Hepatocyte (in vitro differentiated cells): ENCODE measurements at regions not wholly inside any gene's neighbourhood (a gene's known extent, or its start where the extent isn't known, plus 50 kb on each side); places are given as distances from the start of the nearest gene placed in this dataset.

ENCODE experiments used
- DNase-seq: peaks from one replicate; pipeline ENCODE4 v3.0.0-alpha.2; 2016; ENCODE audit warnings: low spot score
- H2AFZ ChIP-seq: fragments of 200-600 bp; sonication (generic); 2 replicates; pipeline ENCODE4 v1.6.0; 2016; ENCODE audit warnings: antibody characterized with exemption, mild to moderate bottlenecking
- H3K27ac ChIP-seq: fragments of 200-600 bp; sonication (generic); 2 replicates; pipeline ENCODE4 v1.5.1; 2016; ENCODE audit warnings: mild to moderate bottlenecking
- H3K27me3 ChIP-seq: fragments of 200-600 bp; sonication (generic); 2 replicates; pipeline ENCODE4 v1.6.1; 2016
- H3K36me3 ChIP-seq: fragments of 200-600 bp; sonication (generic); replicated peaks from 2 replicates; pipeline ENCODE4 v1.5.1; 2016; ENCODE audit warnings: low read depth; ENCODE audit not compliant: insufficient read depth
- H3K4me1 ChIP-seq: fragments of 200-600 bp; sonication (generic); 2 replicates; pipeline ENCODE4 v1.5.1; 2016; ENCODE audit warnings: mild to moderate bottlenecking, moderate library complexity; ENCODE audit not compliant: insufficient read depth
- H3K4me2 ChIP-seq: fragments of 200-600 bp; sonication (generic); 2 replicates; pipeline ENCODE4 v1.6.0; 2016
- H3K4me3 ChIP-seq: fragments of 200-600 bp; sonication (generic); 2 replicates; pipeline ENCODE4 v1.5.1; 2016; ENCODE audit warnings: mild to moderate bottlenecking
- H3K79me2 ChIP-seq: fragments of 200-600 bp; sonication (generic); 2 replicates; pipeline ENCODE4 v1.6.0; 2017; ENCODE audit warnings: mild to moderate bottlenecking
- H3K9me2 ChIP-seq: fragments of 200-600 bp; sonication (generic); replicated peaks from 2 replicates; pipeline ENCODE4 v1.6.0; 2017; ENCODE audit warnings: mild to moderate bottlenecking; ENCODE audit not compliant: insufficient read depth
- H3K9me3 ChIP-seq: fragments of 200-600 bp; sonication (generic); 2 replicates; pipeline ENCODE4 v1.5.1; 2016; ENCODE audit warnings: low read depth, mild to moderate bottlenecking
- H4K20me1 ChIP-seq: fragments of 200-600 bp; sonication (generic); 2 replicates; pipeline ENCODE4 v1.6.0; 2016; ENCODE audit warnings: mild to moderate bottlenecking; ENCODE audit not compliant: insufficient read depth, poor library complexity, severe bottlenecking
- CTCF ChIP-seq: fragments of 200-600 bp; sonication (generic); IDR thresholded peaks from 2 replicates; pipeline ENCODE4 v1.5.1; 2016; ENCODE audit warnings: antibody characterized with exemption, mild to moderate bottlenecking; ENCODE audit not compliant: poor library complexity
- EZH2 ChIP-seq: fragments of 200-600 bp; sonication (generic); IDR thresholded peaks from 2 replicates; pipeline ENCODE4 v1.6.1; 2016; ENCODE audit warnings: antibody characterized with exemption, mild to moderate bottlenecking, borderline replicate concordance
- EZH2phosphoT487 ChIP-seq: fragments of 200-600 bp; sonication (generic); IDR thresholded peaks from one replicate; pipeline ENCODE4 v1.6.1; 2018; ENCODE audit warnings: antibody characterized with exemption, mild to moderate bottlenecking, low read depth, moderate library complexity; ENCODE audit not compliant: unreplicated experiment, severe bottlenecking
- WGBS: methylation state at CpG from one replicate; pipeline ENCODE4 v1.1.6; 2016; ENCODE audit warnings: low lambda C conversion rate; ENCODE audit errors: missing lambda C conversion rate; 5-methylcytosine and 5-hydroxymethylcytosine counted together

GRCh38 chr11:10398525-10398924, 56.5 kb upstream of the AMPD3 start:
- DNase-seq: no peak
- 61% methylated on average over 4 of the region's 4 CpGs for WGBS

GRCh38 chr11:10400856-10401255, 54.2 kb upstream of the AMPD3 start:
- no peak for DNase-seq
- no peak overlapping the region for H3K4me3 ChIP-seq
- H3K36me3 ChIP-seq: no peaks in the 10 kb centered on the region
- no peaks in the 10 kb centered on the region for H3K79me2 ChIP-seq
- H3K27ac ChIP-seq: no peak overlapping the region
- no peak overlapping the region for H3K4me2 ChIP-seq
- no peaks in the 10 kb centered on the region for H3K9me3 ChIP-seq
- H4K20me1 ChIP-seq: no peaks in the 10 kb centered on the region
- H3K4me1 ChIP-seq: no peaks in the 10 kb centered on the region
- WGBS: 95% methylated on average over 1 of the region's 1 CpG
- TF ChIP-seq CTCF: no peak
- no peak for TF ChIP-seq EZH2
- TF ChIP-seq EZH2phosphoT487: no peak
- H3K9me2 ChIP-seq: no peaks in the 10 kb centered on the region
- no peak overlapping the region for H2AFZ ChIP-seq
- H3K27me3 ChIP-seq: no peaks in the 10 kb centered on the region

More at GRCh38 chr11:10398525-10398924, 56.5 kb upstream of the AMPD3 start:
- Histone ChIP-seq H2AFZ (no peak overlapping the region), H3K79me2 (no peaks in the 10 kb centered on the region), H3K27ac (no peak overlapping the region), H3K27me3 (no peaks in the 10 kb centered on the region), H3K4me3 (no peak overlapping the region), H4K20me1 (no peaks in the 10 kb centered on the region), H3K36me3 (no peaks in the 10 kb centered on the region), H3K4me1 (peaks cover 16% of the 10 kb centered on the region), H3K4me2 (no peak overlapping the region), H3K9me3 (no peaks in the 10 kb centered on the region), H3K9me2 (no peaks in the 10 kb centered on the region)
- no peak for TF ChIP-seq EZH2
- TF ChIP-seq CTCF: no peak
- no peak for TF ChIP-seq EZH2phosphoT487

DNA sequence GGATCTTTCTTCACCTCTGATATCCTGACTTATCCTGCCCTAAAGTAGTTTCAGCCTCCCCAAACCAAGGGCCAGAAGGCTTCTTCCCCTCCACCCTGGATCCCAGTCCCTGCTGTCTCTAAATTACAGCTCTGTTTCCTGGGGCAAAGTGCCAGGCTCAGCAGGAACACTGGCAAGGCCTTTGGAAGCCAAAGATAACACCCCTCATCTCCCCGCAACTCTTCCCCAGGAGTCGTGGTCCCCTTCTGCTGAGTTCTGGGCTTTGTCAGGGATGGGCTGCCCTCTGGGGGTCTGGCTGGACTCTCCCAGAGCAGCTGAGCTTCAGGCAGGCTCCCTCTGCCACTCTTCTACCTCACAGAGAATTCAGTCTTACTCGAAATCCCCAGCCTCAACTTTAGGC, 53.8 kb upstream of the AMPD3 start:
- no peak for TF ChIP-seq CTCF
- no peak for TF ChIP-seq EZH2
- no peak for TF ChIP-seq EZH2phosphoT487
- no peaks in the 10 kb centered on the region for H3K79me2 ChIP-seq
- no peaks in the 10 kb centered on the region for H3K9me3 ChIP-seq
- no peak for DNase-seq
- no peaks in the 10 kb centered on the region for H3K9me2 ChIP-seq
- WGBS: 69% methylated on average over 3 of the region's 3 CpGs
- H3K4me2 ChIP-seq: no peak overlapping the region
- no peak overlapping the region for H2AFZ ChIP-seq
- H4K20me1 ChIP-seq: no peaks in the 10 kb centered on the region
- no peaks in the 10 kb centered on the region for H3K27me3 ChIP-seq
- H3K4me1 ChIP-seq: peaks cover under 1% of the 10 kb centered on the region
- H3K36me3 ChIP-seq: no peaks in the 10 kb centered on the region
- no peak overlapping the region for H3K4me3 ChIP-seq
- no peak overlapping the region for H3K27ac ChIP-seq
